ENCODE measurements at regions not wholly inside any gene's neighbourhood (a gene's known extent, or its start where the extent isn't known, plus 50 kb on each side); places are given as distances from the start of the nearest gene placed in this dataset.

DNA sequence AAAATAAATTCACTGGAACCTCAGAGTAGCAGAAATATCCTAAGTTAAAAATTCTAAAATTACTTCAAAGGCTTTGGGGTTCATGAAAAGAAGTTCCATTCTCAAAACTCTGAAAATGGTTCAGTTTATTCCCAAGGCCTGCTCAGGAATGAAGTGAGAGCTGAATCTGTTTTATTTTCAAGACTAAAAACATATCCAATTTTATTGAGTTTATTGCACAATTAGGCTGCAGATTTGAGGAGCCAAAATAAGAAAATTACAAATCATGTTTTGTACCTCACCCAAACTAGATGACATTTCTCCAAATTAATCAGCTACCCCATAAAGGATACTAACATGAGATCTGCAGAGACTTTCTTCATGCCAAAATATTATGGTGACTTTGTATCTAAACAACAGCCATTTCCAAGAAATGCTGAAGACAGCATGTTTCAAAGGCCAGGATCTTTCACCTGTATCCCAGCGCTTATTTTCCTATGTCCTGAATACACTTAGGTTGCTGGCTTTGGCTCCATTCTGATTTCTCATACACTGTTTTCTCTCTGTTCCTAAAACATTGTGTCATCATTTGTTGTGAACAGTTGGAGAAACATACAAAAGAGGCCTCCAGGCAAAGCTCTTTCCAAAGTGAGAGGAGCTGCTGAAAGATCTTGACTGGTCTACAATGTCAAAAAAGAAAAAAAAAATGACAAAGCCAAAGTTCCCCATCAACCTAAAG lies 85.7 kb upstream of the F13A1 start:
- TF ChIP-seq EZH2 (IDR thresholded peaks at IDR 0.05; ENCODE audit: insufficient read depth, poor library complexity, severe bottlenecking) (no peak), EZH2phosphoT487 (IDR thresholded peaks at IDR 0.05; ENCODE audit: insufficient read depth, low read depth) (no peak)
